Ramos (cell line): ENCODE measurements at regions not wholly inside any gene's neighbourhood (a gene's known extent, or its start where the extent isn't known, plus 50 kb on each side); places are given as distances from the start of the nearest gene placed in this dataset.

ENCODE experiments used
- in situ Hi-C: fragments of 300-500 bp; cut with MboI; formaldehyde crosslinking; loops from one replicate; pipeline ENCODE4 v1.14.3; 2022; ENCODE audit warnings: low sequenced_read_pairs; ENCODE audit not compliant: unreplicated experiment

- in situ Hi-C loops, result no loop called here
Observed at GRCh38 chr7:12879139-12879538, 191.7 kb downstream of the ARL4A start.

GRCh38 chr7:12881712-12882111 lies 194.3 kb downstream of the ARL4A start:
- in situ Hi-C loops, result no loop called here

- in situ Hi-C loops, result no loop called here
Observed at GRCh38 chr7:12882710-12883109, 195.3 kb downstream of the ARL4A start.

- in situ Hi-C loops, result no loop called here
Observed at GRCh38 chr7:12884033-12884432, 196.6 kb downstream of the ARL4A start.

GRCh38 chr7:12884856-12885440 lies 197.5 kb downstream of the ARL4A start:
- in situ Hi-C loops, result no loop called here

- in situ Hi-C loops, result no loop called here
Observed at GRCh38 chr7:12888717-12889116, 201.3 kb downstream of the ARL4A start.

GRCh38 chr7:12889391-12889790 lies 202.0 kb downstream of the ARL4A start:
- in situ Hi-C loops, result no loop called here

GRCh38 chr7:12890586-12890985 lies 203.2 kb downstream of the ARL4A start:
- in situ Hi-C loops, result no loop called here

- in situ Hi-C loops, result no loop called here
Observed at GRCh38 chr7:12893292-12893691, 205.9 kb downstream of the ARL4A start.

GRCh38 chr7:12895296-12895695 lies 207.9 kb downstream of the ARL4A start:
- in situ Hi-C loops, result no loop called here

- in situ Hi-C loops, result no loop called here
Observed at GRCh38 chr7:12896316-12896715, 208.9 kb downstream of the ARL4A start.

- in situ Hi-C loops, result no loop called here
Observed at GRCh38 chr7:12898004-12898403, 210.6 kb downstream of the ARL4A start.

- in situ Hi-C loops, result no loop called here
Observed at GRCh38 chr7:12898620-12899019, 211.2 kb downstream of the ARL4A start.

GRCh38 chr7:12905671-12906070 lies 218.2 kb downstream of the ARL4A start:
- in situ Hi-C loops, result no loop called here

- in situ Hi-C loops, result no loop called here
Observed at GRCh38 chr7:12907774-12908173, 220.3 kb downstream of the ARL4A start.

- in situ Hi-C loops, result no loop called here
Observed at GRCh38 chr7:12909483-12909882, 222.1 kb downstream of the ARL4A start.

- in situ Hi-C loops, result no loop called here
Observed at GRCh38 chr7:12911053-12911452, 223.6 kb downstream of the ARL4A start.

GRCh38 chr7:12913002-12913401 lies 225.6 kb downstream of the ARL4A start:
- in situ Hi-C loops, result no loop called here

GRCh38 chr7:12917801-12918200 lies 230.4 kb downstream of the ARL4A start:
- in situ Hi-C loops, result no loop called here

- in situ Hi-C loops, result no loop called here
Observed at GRCh38 chr7:12921751-12922345, 234.4 kb downstream of the ARL4A start.

- in situ Hi-C loops, result no loop called here
Observed at GRCh38 chr7:12923971-12924370, 236.5 kb downstream of the ARL4A start.

GRCh38 chr7:12926206-12926605 lies 238.8 kb downstream of the ARL4A start:
- in situ Hi-C loops, result no loop called here
